Neural cell (in vitro differentiated cells): ENCODE measurements at regions not wholly inside any gene's neighbourhood (a gene's known extent, or its start where the extent isn't known, plus 50 kb on each side); places are given as distances from the start of the nearest gene placed in this dataset.

Source experiments
- EP300 ChIP-seq: fragments of 450-650 bp; conservative IDR thresholded peaks from 2 replicates; pipeline ENCODE4 v1.6.1; 2014; ENCODE audit warnings: antibody characterized with exemption, mild to moderate bottlenecking, moderate library complexity; ENCODE audit not compliant: poor library complexity, severe bottlenecking
- EZH2 ChIP-seq: fragments of 200-600, 300-800 bp; shearing (Covaris generic), sonication (generic); IDR thresholded peaks from 2 replicates; pipeline ENCODE4 v1.6.1; 2014; ENCODE audit warnings: antibody characterized with exemption, low read length, borderline replicate concordance, mild to moderate bottlenecking; ENCODE audit not compliant: insufficient read depth, poor library complexity, severe bottlenecking
- MXI1 ChIP-seq: fragments of 450-650 bp; conservative IDR thresholded peaks from 2 replicates; pipeline ENCODE4 v1.6.1; 2014; ENCODE audit warnings: antibody characterized with exemption, mild to moderate bottlenecking; ENCODE audit not compliant: poor library complexity, severe bottlenecking
- POLR2AphosphoS5 ChIP-seq: IDR thresholded peaks from 2 replicates; pipeline ENCODE4 v1.6.1; 2012
- RAD21 ChIP-seq: fragments of 450-650 bp; conservative IDR thresholded peaks from 2 replicates; pipeline ENCODE4 v1.6.1; 2014; ENCODE audit warnings: antibody characterized with exemption, mild to moderate bottlenecking, moderate library complexity
- SMC3 ChIP-seq: fragments of 450-650 bp; conservative IDR thresholded peaks from 2 replicates; pipeline ENCODE4 v1.6.1; 2014; ENCODE audit warnings: antibody characterized with exemption, mild to moderate bottlenecking, moderate library complexity; ENCODE audit not compliant: poor library complexity
- TAF1 ChIP-seq: IDR thresholded peaks from 2 replicates; pipeline ENCODE4 v1.6.1; 2012; ENCODE audit warnings: low read depth
- TF ChIP-seq, protein P1 (sequence below): fragments of 450-650 bp; IDR thresholded peaks from 2 replicates; pipeline ENCODE4 v1.5.1; 2014; ENCODE audit warnings: antibody characterized with exemption, mild to moderate bottlenecking, moderate library complexity; ENCODE audit not compliant: poor library complexity, severe bottlenecking
- TF ChIP-seq, protein P2 (sequence below): IDR thresholded peaks from 2 replicates; pipeline ENCODE4 v1.6.1; 2012; ENCODE audit warnings: borderline replicate concordance

DNA sequence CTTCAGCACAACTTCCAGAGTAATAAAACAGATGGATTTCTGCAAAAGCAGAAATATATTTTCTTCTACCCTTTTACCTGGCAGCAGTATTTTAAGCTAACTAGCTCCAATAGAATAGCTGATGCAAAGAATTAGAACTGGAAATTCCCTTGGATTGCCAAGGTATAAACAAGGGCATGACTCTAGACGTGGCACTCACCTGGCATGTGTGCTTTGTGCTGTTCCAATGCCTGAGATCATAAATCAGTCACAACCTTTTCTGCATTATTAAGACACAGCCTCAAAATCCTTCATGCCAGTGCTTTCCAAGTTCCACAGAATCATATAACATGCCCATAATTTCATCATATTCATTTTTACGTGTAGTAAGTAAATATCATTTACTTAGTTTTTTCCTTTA is 1048.7 kb downstream of the ADGRL2 start:
- TF ChIP-seq POLR2AphosphoS5 = no peak
- TF ChIP-seq, protein P1, sequence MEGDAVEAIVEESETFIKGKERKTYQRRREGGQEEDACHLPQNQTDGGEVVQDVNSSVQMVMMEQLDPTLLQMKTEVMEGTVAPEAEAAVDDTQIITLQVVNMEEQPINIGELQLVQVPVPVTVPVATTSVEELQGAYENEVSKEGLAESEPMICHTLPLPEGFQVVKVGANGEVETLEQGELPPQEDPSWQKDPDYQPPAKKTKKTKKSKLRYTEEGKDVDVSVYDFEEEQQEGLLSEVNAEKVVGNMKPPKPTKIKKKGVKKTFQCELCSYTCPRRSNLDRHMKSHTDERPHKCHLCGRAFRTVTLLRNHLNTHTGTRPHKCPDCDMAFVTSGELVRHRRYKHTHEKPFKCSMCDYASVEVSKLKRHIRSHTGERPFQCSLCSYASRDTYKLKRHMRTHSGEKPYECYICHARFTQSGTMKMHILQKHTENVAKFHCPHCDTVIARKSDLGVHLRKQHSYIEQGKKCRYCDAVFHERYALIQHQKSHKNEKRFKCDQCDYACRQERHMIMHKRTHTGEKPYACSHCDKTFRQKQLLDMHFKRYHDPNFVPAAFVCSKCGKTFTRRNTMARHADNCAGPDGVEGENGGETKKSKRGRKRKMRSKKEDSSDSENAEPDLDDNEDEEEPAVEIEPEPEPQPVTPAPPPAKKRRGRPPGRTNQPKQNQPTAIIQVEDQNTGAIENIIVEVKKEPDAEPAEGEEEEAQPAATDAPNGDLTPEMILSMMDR = no peak
- no peak for TF ChIP-seq SMC3
- TF ChIP-seq RAD21 = no peak
- TF ChIP-seq EZH2 = no peak
- no peak for TF ChIP-seq EP300
- TF ChIP-seq TAF1 = no peak
- TF ChIP-seq, protein P2, sequence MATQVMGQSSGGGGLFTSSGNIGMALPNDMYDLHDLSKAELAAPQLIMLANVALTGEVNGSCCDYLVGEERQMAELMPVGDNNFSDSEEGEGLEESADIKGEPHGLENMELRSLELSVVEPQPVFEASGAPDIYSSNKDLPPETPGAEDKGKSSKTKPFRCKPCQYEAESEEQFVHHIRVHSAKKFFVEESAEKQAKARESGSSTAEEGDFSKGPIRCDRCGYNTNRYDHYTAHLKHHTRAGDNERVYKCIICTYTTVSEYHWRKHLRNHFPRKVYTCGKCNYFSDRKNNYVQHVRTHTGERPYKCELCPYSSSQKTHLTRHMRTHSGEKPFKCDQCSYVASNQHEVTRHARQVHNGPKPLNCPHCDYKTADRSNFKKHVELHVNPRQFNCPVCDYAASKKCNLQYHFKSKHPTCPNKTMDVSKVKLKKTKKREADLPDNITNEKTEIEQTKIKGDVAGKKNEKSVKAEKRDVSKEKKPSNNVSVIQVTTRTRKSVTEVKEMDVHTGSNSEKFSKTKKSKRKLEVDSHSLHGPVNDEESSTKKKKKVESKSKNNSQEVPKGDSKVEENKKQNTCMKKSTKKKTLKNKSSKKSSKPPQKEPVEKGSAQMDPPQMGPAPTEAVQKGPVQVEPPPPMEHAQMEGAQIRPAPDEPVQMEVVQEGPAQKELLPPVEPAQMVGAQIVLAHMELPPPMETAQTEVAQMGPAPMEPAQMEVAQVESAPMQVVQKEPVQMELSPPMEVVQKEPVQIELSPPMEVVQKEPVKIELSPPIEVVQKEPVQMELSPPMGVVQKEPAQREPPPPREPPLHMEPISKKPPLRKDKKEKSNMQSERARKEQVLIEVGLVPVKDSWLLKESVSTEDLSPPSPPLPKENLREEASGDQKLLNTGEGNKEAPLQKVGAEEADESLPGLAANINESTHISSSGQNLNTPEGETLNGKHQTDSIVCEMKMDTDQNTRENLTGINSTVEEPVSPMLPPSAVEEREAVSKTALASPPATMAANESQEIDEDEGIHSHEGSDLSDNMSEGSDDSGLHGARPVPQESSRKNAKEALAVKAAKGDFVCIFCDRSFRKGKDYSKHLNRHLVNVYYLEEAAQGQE = no peak
- no peak for TF ChIP-seq MXI1
